Thyroid gland (tissue), 4 donors: ENCODE measurements at regions not wholly inside any gene's neighbourhood (a gene's known extent, or its start where the extent isn't known, plus 50 kb on each side); places are given as distances from the start of the nearest gene placed in this dataset.
"Not testable (repeated sequence)": the region's sequence is repeated elsewhere in the genome, so short reads cannot be mapped to it uniquely, and the experiment has no call there.

Experiments
- DNase-seq, 2 donors: peaks; one replicate each; pipeline ENCODE4 v3.0.0-alpha.2; 2019
- H3K27ac ChIP-seq, 3 donors: fragments of 200-600 bp; sonication (generic); 1 replicate in 2 of 3; 2 replicates in 1 of 3; pipeline ENCODE4 v1.5.1; 2016 to 2019; ENCODE audit warnings: mild to moderate bottlenecking in 1 of 3, moderate library complexity in 1 of 3
- H3K27me3 ChIP-seq: fragments of 200-600 bp; sonication (generic); one replicate; pipeline ENCODE4 v1.5.1; 2019
- H3K36me3 ChIP-seq, 2 donors: fragments of 200-600 bp; sonication (generic); one replicate each; pipeline ENCODE4 v1.5.1; 2016 to 2019
- H3K4me1 ChIP-seq, 2 donors: fragments of 200-600 bp; sonication (generic); one replicate each; pipeline ENCODE4 v1.5.1; 2017 to 2019
- H3K4me3 ChIP-seq, 3 donors: fragments of 200-600 bp; sonication (generic); replicated peaks in 1 of 3; 1 replicate in 2 of 3; 2 replicates in 1 of 3; pipeline ENCODE4 v1.5.1; 2016; ENCODE audit warnings: mild to moderate bottlenecking in 1 of 3
- H3K9me3 ChIP-seq: fragments of 200-600 bp; sonication (generic); one replicate; pipeline ENCODE4 v1.5.1; 2017
- POLR2A ChIP-seq, 2 donors: fragments of 450-650 bp; IDR thresholded peaks; one replicate each; pipeline ENCODE4 v1.6.1; 2017; ENCODE audit warnings: antibody characterized with exemption in 2 of 2, mild to moderate bottlenecking in 2 of 2, moderate library complexity in 1 of 2
- WGBS, 2 donors: methylation state at CpG; one replicate each; pipeline ENCODE4 v1.1.5; 2017; 5-methylcytosine and 5-hydroxymethylcytosine counted together
- intact Hi-C: fragments of 100-400 bp; cut with DNase I; formaldehyde crosslinking; loops from one replicate; pipeline ENCODE4 v1.15.1; 2023
- TF ChIP-seq, protein P1 (sequence below), 6 experiments: fragments of 200-600 bp in 3 of 6; fragments of 450-650 bp in 3 of 6; sonication (generic) in 3 of 6; IDR thresholded peaks; one replicate each; pipeline ENCODE4 v1.5.1; 2016 to 2019; ENCODE audit warnings: antibody characterized with exemption in 6 of 6, mild to moderate bottlenecking in 2 of 6, inconsistent platforms in 1 of 6, moderate library complexity in 1 of 6

DNA sequence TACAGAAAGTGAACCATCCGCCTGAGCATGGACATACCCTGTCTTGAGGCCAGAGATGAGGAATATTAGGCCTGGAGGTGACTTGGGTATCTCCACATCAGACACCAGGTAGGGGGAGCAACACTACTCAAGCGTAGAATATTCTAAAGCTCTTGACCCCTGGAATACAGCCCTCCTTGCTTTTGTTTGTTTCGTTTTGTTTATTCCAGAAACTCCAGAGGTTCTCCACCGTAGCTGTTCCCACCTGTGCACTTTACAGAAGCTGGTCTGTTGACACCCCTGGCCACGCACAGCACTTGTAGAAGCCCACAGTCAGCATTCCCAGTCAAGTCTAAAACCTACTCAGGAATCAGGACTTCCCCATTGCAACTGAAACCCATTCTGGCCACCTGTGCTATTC lies 139.6 kb upstream of the NEBL start:
- H3K36me3 ChIP-seq, result no peaks in the 10 kb centered on the region
- 76 to 88% methylated on average over 4 to 5 of the region's 5 CpGs for WGBS, 2 donors
- no peak overlapping the region for H3K27ac ChIP-seq
- DNase-seq, result no peak
- H3K27me3 ChIP-seq, result no peaks in the 10 kb centered on the region
- H3K4me3 ChIP-seq, result no peak overlapping the region
- intact Hi-C loops, result no loop called here
- peaks cover 4 to 8% of the 10 kb centered on the region in 2 donors for H3K4me1 ChIP-seq
- H3K9me3 ChIP-seq, result no peaks in the 10 kb centered on the region
- TF ChIP-seq, protein P1, sequence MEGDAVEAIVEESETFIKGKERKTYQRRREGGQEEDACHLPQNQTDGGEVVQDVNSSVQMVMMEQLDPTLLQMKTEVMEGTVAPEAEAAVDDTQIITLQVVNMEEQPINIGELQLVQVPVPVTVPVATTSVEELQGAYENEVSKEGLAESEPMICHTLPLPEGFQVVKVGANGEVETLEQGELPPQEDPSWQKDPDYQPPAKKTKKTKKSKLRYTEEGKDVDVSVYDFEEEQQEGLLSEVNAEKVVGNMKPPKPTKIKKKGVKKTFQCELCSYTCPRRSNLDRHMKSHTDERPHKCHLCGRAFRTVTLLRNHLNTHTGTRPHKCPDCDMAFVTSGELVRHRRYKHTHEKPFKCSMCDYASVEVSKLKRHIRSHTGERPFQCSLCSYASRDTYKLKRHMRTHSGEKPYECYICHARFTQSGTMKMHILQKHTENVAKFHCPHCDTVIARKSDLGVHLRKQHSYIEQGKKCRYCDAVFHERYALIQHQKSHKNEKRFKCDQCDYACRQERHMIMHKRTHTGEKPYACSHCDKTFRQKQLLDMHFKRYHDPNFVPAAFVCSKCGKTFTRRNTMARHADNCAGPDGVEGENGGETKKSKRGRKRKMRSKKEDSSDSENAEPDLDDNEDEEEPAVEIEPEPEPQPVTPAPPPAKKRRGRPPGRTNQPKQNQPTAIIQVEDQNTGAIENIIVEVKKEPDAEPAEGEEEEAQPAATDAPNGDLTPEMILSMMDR (IDR thresholded peaks at IDR 0.05), result no peak
- no peak for TF ChIP-seq POLR2A (IDR thresholded peaks at IDR 0.05)

DNA sequence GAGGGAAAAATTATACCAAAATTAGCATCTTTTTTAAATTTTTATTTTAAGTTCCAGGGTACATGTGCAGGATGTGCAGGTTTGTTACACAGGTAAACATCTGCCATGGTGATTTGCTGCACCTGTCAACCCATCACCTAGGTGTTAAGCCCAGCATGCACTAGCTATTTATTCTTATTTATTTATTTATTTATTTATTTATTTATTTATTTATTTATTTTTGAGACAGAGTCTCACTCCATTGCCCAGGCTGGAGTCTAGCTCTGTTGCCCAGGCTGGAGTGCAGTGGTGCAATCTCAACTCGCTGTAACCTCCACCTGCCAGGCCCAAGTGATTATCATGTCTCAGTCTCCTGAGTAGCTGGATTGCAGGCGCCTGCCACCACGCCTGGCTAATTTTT lies 137.7 kb upstream of the NEBL start:
- intact Hi-C loops, H3K9me3 ChIP-seq: not testable (repeated sequence)
- WGBS, 2 donors, result 62 to 63% methylated on average over 3 of the region's 3 CpGs

GRCh38 chr10:21034241-21034640 lies 137.1 kb upstream of the NEBL start:
- Histone ChIP-seq H3K4me1 (peaks cover 4 to 8% of the 10 kb centered on the region in 2 donors), H3K9me3 (no peaks in the 10 kb centered on the region), H3K4me3 (no peak overlapping the region), H3K36me3 (no peaks in the 10 kb centered on the region), H3K27ac (no peak overlapping the region), H3K27me3 (no peaks in the 10 kb centered on the region)
- WGBS, 2 donors, result 73 to 93% methylated on average over 2 of the region's 2 CpGs
- TF ChIP-seq POLR2A (IDR thresholded peaks at IDR 0.05), result no peak
- TF ChIP-seq, protein P1 (IDR thresholded peaks at IDR 0.05), result no peak
- DNase-seq, result no peak
- intact Hi-C loops, result no loop called here

More for the DNA sequence above, 137.7 kb upstream of the NEBL start:
- H3K27ac ChIP-seq, H3K4me3 ChIP-seq, H3K36me3 ChIP-seq, H3K4me1 ChIP-seq, H3K27me3 ChIP-seq: not testable (repeated sequence)
- peak; percentile 48 to 64 for DNase-seq

- Histone ChIP-seq H3K4me1 (peaks cover 4 to 8% of the 10 kb centered on the region in 2 donors), H3K4me3 (no peak overlapping the region), H3K27me3 (no peaks in the 10 kb centered on the region), H3K36me3 (no peaks in the 10 kb centered on the region), H3K27ac (no peak overlapping the region), H3K9me3 (no peaks in the 10 kb centered on the region)
- intact Hi-C loops, result no loop called here
- 83 to 85% methylated on average over 12 of the region's 12 CpGs for WGBS, 2 donors
- DNase-seq, result no peak
- no peak for TF ChIP-seq POLR2A (IDR thresholded peaks at IDR 0.05)
- TF ChIP-seq, protein P1 (IDR thresholded peaks at IDR 0.05), result no peak
Observed at GRCh38 chr10:21032587-21033319, 135.6 kb upstream of the NEBL start.

- intact Hi-C loops, result no loop called here
Observed at GRCh38 chr10:21031232-21031795, 134.2 kb upstream of the NEBL start.

More at GRCh38 chr10:21031232-21031795, 134.2 kb upstream of the NEBL start:
- no peak for DNase-seq
- no peaks in the 10 kb centered on the region for H3K36me3 ChIP-seq
- no peak overlapping the region for H3K4me3 ChIP-seq
- no peaks in the 10 kb centered on the region for H3K9me3 ChIP-seq
- H3K27me3 ChIP-seq, result no peaks in the 10 kb centered on the region
- H3K27ac ChIP-seq, result no peak overlapping the region
- TF ChIP-seq POLR2A (IDR thresholded peaks at IDR 0.05), result no peak
- TF ChIP-seq, protein P1 (IDR thresholded peaks at IDR 0.05), result no peak
- peaks cover 0 to 4% of the 10 kb centered on the region in 2 donors for H3K4me1 ChIP-seq
- WGBS, 2 donors, result 88 to 92% methylated on average over 7 of the region's 7 CpGs
